Natural killer cell (primary cell): ENCODE measurements at regions not wholly inside any gene's neighbourhood (a gene's known extent, or its start where the extent isn't known, plus 50 kb on each side); places are given as distances from the start of the nearest gene placed in this dataset.

ENCODE experiments used
- ATAC-seq, 3 donors: fragments of 150-1000 bp in 2 of 3; fragments of 200-7000 bp in 1 of 3; cut with Tn5 transposase; 1 replicate in 1 of 3; 2 replicates in 2 of 3; pipeline ENCODE4 v1.10.0; 2021; ENCODE audit warnings: mild to moderate bottlenecking in 2 of 3, moderate library complexity in 2 of 3
- DNase-seq, 2 donors: peaks; one replicate each; pipeline versions ENCODE4 v3.0.0 to v3.0.0-alpha.2; 2013 to 2021; ENCODE audit warnings: mixed read lengths in 1 of 2
- H3K27ac ChIP-seq: one replicate; pipeline ENCODE4 v1.5.1; 2013; ENCODE audit warnings: mild to moderate bottlenecking, low read length
- H3K27me3 ChIP-seq: one replicate; pipeline ENCODE4 v1.6.1; 2013; ENCODE audit warnings: low read length; ENCODE audit not compliant: control insufficient read depth, insufficient read depth
- H3K36me3 ChIP-seq: one replicate; pipeline ENCODE4 v1.6.1; 2013; ENCODE audit warnings: low read length; ENCODE audit not compliant: control insufficient read depth, insufficient read depth
- H3K4me1 ChIP-seq: one replicate; pipeline ENCODE4 v1.6.1; 2013; ENCODE audit warnings: low read length; ENCODE audit not compliant: control insufficient read depth, insufficient read depth
- H3K4me3 ChIP-seq: one replicate; pipeline ENCODE4 v1.5.1; 2013; ENCODE audit warnings: low read length
- H3K9me3 ChIP-seq: one replicate; pipeline ENCODE4 v1.6.1; 2013; ENCODE audit warnings: low read length; ENCODE audit not compliant: control insufficient read depth, insufficient read depth
- H3K27ac Mint-ChIP-seq, 2 donors: one replicate each; pipeline ENCODE4 v1.8.0; 2022; ENCODE audit warnings: mild to moderate bottlenecking in 2 of 2, mixed read lengths in 2 of 2, moderate library complexity in 1 of 2
- H3K27me3 Mint-ChIP-seq, 2 donors: one replicate each; pipeline ENCODE4 v1.8.0; 2022; ENCODE audit warnings: low read depth in 2 of 2, mixed read lengths in 2 of 2
- H3K36me3 Mint-ChIP-seq: one replicate; pipeline ENCODE4 v1.8.0; 2022; ENCODE audit warnings: mixed read lengths
- H3K4me1 Mint-ChIP-seq, 2 donors: one replicate each; pipeline ENCODE4 v1.8.0; 2022; ENCODE audit warnings: mixed read lengths in 2 of 2
- H3K4me3 Mint-ChIP-seq: one replicate; pipeline ENCODE4 v1.8.0; 2022; ENCODE audit warnings: mild to moderate bottlenecking, moderate library complexity, mixed read lengths
- H3K9me3 Mint-ChIP-seq, 2 donors: one replicate each; pipeline ENCODE4 v1.8.0; 2022; ENCODE audit warnings: mixed read lengths in 2 of 2
- CTCF ChIP-seq: fragments of 200-600 bp; IDR thresholded peaks from one replicate; pipeline ENCODE4 v1.8.0; 2022; ENCODE audit warnings: antibody characterized with exemption
- WGBS: methylation state at CpG from one replicate; pipeline ENCODE4 v1.1.7; 2013; ENCODE audit warnings: missing lambda C conversion rate; ENCODE audit not compliant: insufficient coverage; 5-methylcytosine and 5-hydroxymethylcytosine counted together
- intact Hi-C: fragments of 100-400 bp; cut with micrococcal nuclease; formaldehyde crosslinking; loops from one replicate; pipeline ENCODE4 v1.14.2; 2022

DNA sequence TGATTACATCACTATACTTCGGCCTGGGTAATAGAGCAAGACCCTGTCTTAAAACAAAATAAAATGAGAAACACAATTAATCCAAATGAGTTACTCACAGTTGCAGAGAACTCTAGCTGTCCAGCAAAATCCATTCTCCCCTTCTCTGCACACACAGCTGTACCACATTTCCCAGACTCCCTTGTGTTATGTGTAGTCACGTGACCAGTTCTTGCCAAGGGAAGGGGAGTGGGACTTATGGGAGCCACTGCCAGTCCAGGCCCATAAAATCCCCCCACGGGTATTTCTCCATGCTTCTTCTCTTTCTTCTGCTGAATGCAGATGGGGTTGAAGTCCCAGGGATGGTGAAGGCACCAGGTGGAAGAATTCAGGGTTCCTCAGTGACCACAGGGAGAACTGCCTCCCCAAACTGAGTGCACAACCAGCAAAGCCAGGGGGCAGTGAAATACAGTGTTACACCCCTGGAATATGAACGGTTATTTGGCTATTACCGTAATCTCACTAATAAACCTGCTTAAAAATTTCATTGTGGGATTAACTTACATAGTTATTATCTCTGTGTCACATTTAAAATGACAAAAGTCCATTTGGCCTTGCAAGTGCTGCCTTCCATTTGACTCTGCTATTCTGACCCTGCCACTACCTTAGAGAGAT, 85.6 kb upstream of the FMN2 start:
- no peak overlapping the region for H3K4me3 Mint-ChIP-seq
- no peak for ATAC-seq
- H3K27me3 Mint-ChIP-seq = peaks cover 3 to 6% of the 10 kb centered on the region in 2 donors
- no peak for DNase-seq
- H3K27me3 ChIP-seq = no peaks in the 10 kb centered on the region
- no peaks in the 10 kb centered on the region for H3K36me3 Mint-ChIP-seq
- no peaks in the 10 kb centered on the region for H3K36me3 ChIP-seq
- H3K9me3 ChIP-seq = peaks cover 5% of the 10 kb centered on the region
- no peak overlapping the region for H3K27ac ChIP-seq
- no peak overlapping the region for H3K27ac Mint-ChIP-seq
- no peak overlapping the region for H3K4me3 ChIP-seq
- H3K9me3 Mint-ChIP-seq = peaks cover 0 to 2% of the 10 kb centered on the region in 2 donors
- 88% methylated on average over 3 of the region's 5 CpGs for WGBS
- intact Hi-C loops = no loop called here
- no peaks in the 10 kb centered on the region for H3K4me1 Mint-ChIP-seq
- H3K4me1 ChIP-seq = no peaks in the 10 kb centered on the region
- TF ChIP-seq CTCF = no peak

DNA sequence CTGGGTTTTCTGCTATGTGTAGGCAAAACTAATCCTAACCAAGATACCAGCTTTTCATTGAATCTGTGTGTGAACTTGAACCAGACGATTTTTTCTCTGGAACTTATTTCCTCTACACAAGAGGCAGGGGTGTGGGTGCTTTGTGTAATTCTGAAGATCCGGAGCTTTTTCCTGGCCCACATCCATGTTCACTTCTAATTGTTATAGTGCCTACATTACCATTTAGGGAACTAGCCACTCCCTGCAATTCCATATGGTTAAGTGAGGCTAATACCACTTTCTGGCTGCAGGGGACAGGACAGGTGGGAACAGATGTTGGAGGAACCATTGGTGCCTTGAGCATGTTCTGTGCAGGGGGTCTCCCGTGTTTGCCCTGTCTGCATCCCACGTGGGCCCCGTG, 83.4 kb upstream of the FMN2 start:
- no peak overlapping the region for H3K27ac ChIP-seq
- H3K27me3 ChIP-seq = no peaks in the 10 kb centered on the region
- WGBS = 83% methylated on average over 4 of the region's 5 CpGs
- no peak overlapping the region for H3K4me3 Mint-ChIP-seq
- H3K4me1 Mint-ChIP-seq = no peaks in the 10 kb centered on the region
- intact Hi-C loops = no loop called here
- peaks cover 0 to 2% of the 10 kb centered on the region in 2 donors for H3K27me3 Mint-ChIP-seq
- H3K4me1 ChIP-seq = no peaks in the 10 kb centered on the region
- no peak overlapping the region for H3K4me3 ChIP-seq
- no peak for ATAC-seq
- no peaks in the 10 kb centered on the region for H3K36me3 Mint-ChIP-seq
- H3K36me3 ChIP-seq = no peaks in the 10 kb centered on the region
- DNase-seq = no peak
- H3K27ac Mint-ChIP-seq = no peak overlapping the region
- peaks cover 0 to 2% of the 10 kb centered on the region in 2 donors for H3K9me3 Mint-ChIP-seq
- peaks cover 5% of the 10 kb centered on the region for H3K9me3 ChIP-seq
- TF ChIP-seq CTCF = no peak

GRCh38 chr1:240014051-240014450, 77.6 kb upstream of the FMN2 start:
- Histone ChIP-seq H3K4me1 (no peaks in the 10 kb centered on the region), H3K27me3 (no peaks in the 10 kb centered on the region), H3K9me3 (peaks cover 5% of the 10 kb centered on the region), H3K36me3 (no peaks in the 10 kb centered on the region), H3K4me3 (no peak overlapping the region), H3K27ac (no peak overlapping the region)
- intact Hi-C loops = no loop called here
- DNase-seq (no peak), ATAC-seq (no peak)
- H3K27ac Mint-ChIP-seq = no peak overlapping the region
- no peaks in the 10 kb centered on the region for H3K4me1 Mint-ChIP-seq
- no peak for TF ChIP-seq CTCF
- H3K27me3 Mint-ChIP-seq = peaks cover 0 to 2% of the 10 kb centered on the region in 2 donors
- H3K9me3 Mint-ChIP-seq = peaks cover 2 to 9% of the 10 kb centered on the region in 2 donors
- no peak overlapping the region for H3K4me3 Mint-ChIP-seq
- peaks cover 10% of the 10 kb centered on the region for H3K36me3 Mint-ChIP-seq
- WGBS = 89% methylated on average over 4 of the region's 5 CpGs

- peaks cover 2% of the 10 kb centered on the region for H3K27me3 ChIP-seq
- ATAC-seq = no peak
- no peak overlapping the region for H3K4me3 Mint-ChIP-seq
- intact Hi-C loops = no loop called here
- H3K36me3 Mint-ChIP-seq = peaks cover 10% of the 10 kb centered on the region
- H3K27me3 Mint-ChIP-seq = no peaks in the 10 kb centered on the region
- no CpG with 5 or more reads among the region's 1 CpG for WGBS
- H3K4me1 Mint-ChIP-seq = no peaks in the 10 kb centered on the region
- no peak overlapping the region for H3K27ac Mint-ChIP-seq
- no peak overlapping the region for H3K27ac ChIP-seq
- no peaks in the 10 kb centered on the region for H3K36me3 ChIP-seq
- DNase-seq = no peak
- peaks cover 0 to 12% of the 10 kb centered on the region in 2 donors for H3K9me3 Mint-ChIP-seq
- no peaks in the 10 kb centered on the region for H3K4me1 ChIP-seq
- H3K4me3 ChIP-seq = no peak overlapping the region
- no peak for TF ChIP-seq CTCF
- H3K9me3 ChIP-seq = no peaks in the 10 kb centered on the region
Observed at GRCh38 chr1:240018617-240019016, 73.1 kb upstream of the FMN2 start.
